GM19238 (cell line): ENCODE measurements at regions not wholly inside any gene's neighbourhood (a gene's known extent, or its start where the extent isn't known, plus 50 kb on each side); places are given as distances from the start of the nearest gene placed in this dataset.
"Not testable (repeated sequence)": the region's sequence is repeated elsewhere in the genome, so short reads cannot be mapped to it uniquely, and the experiment has no call there.

ENCODE experiments used
- DNase-seq: peaks from one replicate; pipeline ENCODE4 v3.0.0; 2011; ENCODE audit warnings: low spot score; ENCODE audit not compliant: insufficient read length

- DNase-seq, result no peak
These were observed 289.0 kb downstream of the C1D start for GRCh38 chr2:67773851-67774250.

- DNase-seq, result no peak
These were observed 286.5 kb downstream of the C1D start for GRCh38 chr2:67776276-67776675.

DNA sequence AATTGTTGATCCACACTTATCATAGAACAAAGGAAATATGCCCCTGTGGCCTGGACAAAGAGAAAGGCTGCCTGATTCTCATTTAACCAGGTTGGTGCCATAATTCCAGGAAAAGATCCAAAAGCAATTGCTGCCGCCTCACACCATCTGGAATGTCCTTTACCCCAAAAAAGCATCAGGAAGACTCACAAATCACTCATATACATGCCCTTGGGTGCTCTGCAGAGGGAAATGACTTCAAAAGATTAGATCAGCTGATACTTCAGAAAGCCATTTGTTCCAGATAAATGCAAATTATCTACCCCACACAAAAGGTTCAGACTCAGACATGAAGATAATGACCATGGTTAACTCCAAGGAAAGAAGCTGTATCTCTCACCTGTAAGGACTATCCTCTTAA lies 285.8 kb downstream of the C1D start:
- DNase-seq, result no peak

- no peak for DNase-seq
These were observed 284.9 kb downstream of the C1D start for GRCh38 chr2:67777836-67778429.

DNA sequence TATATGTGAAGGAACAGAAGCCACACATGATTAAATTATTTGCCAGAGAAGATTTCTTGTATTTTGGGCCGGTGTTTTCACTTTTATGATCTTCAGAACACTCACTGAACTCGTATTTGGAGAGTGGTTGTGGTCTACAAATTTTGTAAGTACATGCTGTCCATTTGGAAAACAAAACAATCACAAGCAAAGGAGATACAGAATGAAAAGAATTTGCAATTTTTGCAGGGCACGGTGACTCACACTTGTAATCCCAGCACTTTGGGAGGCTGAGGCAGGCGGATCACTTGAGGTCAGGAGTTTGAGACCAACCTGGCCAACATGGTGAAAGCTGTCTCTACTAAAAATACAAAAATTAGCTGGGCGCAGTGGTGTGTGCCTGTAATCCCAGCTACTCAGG lies 282.0 kb downstream of the C1D start:
- DNase-seq, result not testable (repeated sequence)

GRCh38 chr2:67782443-67782842 lies 280.4 kb downstream of the C1D start:
- no peak for DNase-seq

DNA sequence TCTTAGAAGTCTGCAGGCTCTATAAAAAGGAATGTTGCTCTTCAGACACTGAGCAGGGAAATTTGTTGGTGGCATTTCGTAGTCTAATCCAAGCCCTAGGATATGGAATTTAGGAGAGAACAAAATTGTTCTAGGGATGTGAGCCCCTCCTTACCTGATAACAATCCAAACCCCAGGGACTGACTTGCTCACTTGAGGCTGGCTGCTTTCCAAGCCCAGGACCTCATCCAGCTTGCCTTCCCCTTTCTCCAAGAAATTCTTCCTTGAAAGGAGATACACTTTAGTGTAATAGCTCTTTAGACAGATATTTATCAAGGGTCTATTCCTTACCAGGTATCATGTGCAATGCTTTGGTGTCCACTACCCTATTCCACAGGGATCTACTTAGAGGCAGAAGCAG lies 279.8 kb downstream of the C1D start:
- DNase-seq, result no peak

- DNase-seq, result no peak
These were observed 272.2 kb downstream of the C1D start for GRCh38 chr2:67790622-67791021.

DNA sequence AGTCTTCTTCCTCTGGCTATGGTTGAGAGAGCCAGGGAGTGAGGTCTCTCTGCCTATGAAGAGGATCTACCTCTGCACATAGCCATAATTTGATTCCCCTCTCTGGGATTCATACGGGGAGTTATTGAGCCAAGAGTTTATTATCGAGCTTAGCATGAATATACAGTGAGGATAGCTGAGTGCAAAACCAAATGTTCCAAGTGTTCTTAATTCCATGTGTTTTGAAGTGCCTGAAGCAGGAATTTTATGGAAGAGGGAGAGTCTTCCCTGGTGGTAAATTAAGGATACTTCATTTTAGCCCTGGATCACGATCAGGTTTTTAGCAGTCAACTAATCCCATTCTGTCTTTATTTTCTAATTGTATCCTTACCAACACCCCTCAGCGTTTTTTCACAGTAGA lies 270.6 kb downstream of the C1D start:
- no peak for DNase-seq

GRCh38 chr2:67792681-67793091 lies 270.1 kb downstream of the C1D start:
- DNase-seq, result no peak

DNA sequence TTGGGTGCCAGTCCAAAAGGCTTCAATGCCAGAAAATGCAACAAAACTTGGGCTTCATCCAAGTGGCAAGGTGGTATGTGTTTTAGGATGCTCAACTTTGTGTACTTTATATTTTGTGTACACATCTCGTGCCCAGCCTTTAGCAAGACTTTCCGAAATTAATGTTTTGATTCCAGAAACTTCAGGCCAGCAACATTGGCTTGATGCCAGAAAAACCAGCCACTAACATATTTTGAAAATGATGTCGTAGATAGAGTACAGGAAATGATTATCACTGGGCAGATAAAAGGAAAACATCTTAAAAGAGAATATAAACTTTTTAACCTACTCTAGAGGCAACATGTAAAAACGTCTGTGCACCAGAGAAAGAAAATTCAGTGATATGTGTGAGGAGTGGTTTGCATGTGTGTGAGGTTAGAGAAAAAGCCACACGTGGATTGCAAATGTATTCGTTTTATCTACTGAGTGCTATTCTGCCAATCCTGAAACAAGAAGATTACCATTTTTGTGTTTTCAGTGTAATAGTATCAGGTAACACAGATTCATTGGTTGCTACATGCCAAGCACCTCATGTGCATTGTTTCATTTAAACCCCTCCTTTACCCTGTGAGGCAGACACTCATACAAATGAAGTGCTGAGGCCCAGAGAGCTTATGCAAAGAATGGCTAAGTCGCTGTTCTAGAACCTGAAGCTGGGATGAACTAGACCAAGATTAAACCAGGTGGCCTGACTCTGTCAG lies 264.8 kb downstream of the C1D start:
- DNase-seq, result no peak

DNA sequence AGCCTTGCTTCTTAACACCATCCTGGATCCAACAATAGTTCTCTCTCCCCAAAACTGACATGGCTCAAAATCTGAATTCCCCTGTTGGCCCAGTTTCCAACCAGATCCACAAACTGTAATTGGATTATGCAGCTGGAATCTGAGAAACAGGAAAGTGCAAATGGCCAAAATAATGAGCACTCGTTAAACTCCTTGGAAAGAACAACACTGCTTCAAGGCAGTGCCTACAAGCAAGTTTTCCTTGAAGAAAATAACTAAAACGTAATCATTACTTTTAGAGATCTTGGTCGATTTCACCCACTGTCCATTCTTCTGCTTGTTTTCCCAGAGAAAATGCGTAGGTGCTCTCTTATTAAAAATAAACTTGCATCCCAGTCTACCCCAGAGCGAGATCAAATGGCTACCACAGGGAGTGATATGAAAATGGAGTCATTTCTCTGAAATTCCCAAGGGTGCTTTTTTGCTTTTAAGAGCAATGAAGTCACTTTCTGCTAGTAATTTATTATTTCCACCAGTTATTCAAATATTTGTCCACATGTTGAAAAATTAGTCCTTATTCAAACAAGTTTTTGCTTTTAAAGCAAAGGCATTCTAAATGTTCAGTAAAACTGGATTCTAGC lies 264.2 kb downstream of the C1D start:
- no peak for DNase-seq

GRCh38 chr2:67799886-67800285 lies 262.9 kb downstream of the C1D start:
- DNase-seq, result no peak

- no peak for DNase-seq
These were observed 260.5 kb downstream of the C1D start for GRCh38 chr2:67802291-67802690.

DNA sequence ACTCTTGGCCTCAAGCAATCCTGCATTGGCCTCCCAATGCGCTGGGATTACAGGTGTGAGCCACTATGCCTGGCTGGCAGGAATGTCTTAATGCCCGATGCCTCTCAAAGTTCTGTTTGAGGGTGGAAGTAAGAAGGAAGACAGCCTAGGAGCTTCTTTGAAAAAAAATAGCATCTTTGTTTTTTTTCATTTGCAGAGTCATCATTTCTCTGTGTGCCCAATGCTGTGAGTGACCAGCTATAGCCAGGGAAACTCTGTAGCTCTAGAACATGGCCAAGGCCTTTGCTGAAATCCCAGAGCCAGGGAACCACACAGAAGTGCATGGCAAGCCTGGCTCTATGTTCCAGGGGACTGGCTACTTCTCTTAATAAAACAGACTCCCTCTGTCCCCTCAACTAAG lies 260.0 kb downstream of the C1D start:
- no peak for DNase-seq

DNA sequence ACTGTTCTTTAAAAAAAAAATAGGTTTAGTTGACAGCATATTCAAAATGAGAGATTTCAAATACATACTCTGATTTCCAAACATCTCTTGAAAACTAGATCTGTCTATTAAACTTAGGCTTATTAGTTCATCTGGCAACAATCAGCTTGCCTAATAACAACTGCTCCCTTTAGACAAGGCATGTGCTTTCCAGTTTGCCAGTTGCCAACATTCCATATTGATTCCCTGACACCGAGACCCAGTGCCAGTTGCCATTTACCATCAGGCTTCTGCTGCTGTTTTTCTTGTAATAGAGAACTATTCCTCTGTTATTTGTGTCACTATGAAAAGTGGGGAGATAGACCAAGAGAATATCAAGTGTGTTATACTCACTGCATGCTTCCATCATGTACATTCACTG lies 256.0 kb downstream of the C1D start:
- no peak for DNase-seq

DNA sequence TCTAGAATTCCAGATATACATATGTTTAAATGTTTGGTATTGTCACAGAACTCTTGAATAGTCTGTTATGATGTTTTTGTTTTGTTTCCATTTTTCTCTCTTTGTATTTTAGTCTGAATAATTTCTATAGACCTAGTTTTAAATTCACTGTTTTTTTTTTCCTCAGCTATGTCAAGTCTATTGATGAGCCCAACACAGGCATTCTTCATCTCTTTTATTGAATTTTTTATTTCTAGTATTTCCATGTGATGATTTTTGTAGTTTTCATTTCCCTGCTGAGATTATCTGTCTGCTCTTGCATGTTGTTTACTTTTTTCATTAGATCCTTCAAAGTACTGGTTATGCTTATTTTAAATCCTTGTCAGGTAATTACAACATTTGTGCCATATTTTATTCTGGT lies 254.7 kb downstream of the C1D start:
- no peak for DNase-seq

- no peak for DNase-seq
These were observed 250.1 kb downstream of the C1D start for GRCh38 chr2:67812682-67813081.

DNA sequence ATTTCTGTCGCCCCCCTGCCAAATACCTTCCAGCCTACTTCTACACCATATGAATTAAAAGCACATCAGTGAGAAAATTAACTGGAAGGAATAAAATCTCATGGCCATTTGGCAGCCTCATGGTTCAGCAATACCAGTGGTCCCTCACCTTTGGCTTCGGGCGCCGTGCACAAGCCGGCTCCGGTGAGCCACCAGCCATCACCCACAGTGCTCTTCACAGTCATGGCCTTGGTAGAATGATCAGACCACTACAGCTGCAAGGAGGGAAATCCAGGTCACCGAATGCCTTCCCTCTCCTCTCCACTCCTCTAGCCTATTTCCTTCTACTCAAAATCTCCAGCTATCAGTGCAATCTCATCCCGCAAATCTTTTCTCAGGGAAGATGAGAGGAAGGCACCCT lies 239.1 kb downstream of the C1D start:
- DNase-seq, result no peak

DNA sequence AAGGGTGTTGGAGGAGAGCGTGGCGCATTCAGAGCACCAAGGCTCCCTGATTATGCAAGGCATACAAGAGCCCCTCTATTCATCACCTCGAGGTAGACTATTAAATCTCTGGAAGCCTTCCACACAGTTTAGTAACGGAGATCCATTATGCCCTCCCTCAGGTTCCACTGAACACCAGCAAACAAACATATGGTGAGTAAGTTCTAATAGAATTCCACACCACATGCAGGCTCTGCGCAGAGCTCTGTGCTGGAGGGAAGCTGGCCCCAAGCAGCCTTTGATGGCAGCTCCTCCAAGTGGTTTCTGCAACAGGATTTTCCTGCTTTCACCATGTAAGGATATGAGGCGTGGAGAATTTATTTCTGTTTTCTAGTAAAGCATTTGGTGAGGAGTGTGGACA lies 238.6 kb downstream of the C1D start:
- no peak for DNase-seq

- no peak for DNase-seq
These were observed 237.3 kb downstream of the C1D start for GRCh38 chr2:67825476-67825875.

GRCh38 chr2:67828066-67828465 lies 234.7 kb downstream of the C1D start:
- DNase-seq, result no peak

DNA sequence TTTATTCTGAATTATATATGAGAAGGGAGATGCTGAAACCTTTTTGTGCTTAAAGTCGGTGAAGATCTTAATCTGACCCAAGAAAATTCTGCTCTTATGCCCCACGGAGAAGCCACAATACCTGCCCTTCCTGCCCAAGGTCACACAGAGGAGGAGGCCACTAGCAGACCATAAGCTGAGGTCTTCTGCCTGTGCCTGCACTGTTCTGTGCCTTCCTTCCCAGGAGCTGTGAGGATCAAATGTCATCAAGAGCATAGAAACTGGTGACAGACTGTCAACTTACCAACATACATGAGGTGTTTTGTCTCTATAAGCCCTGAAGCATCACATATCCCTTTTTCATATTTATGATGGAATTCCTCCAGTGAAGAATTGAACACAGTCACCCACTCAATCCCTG lies 233.3 kb downstream of the C1D start:
- no peak for DNase-seq
